Tibial nerve (tissue), 4 donors: ENCODE measurements at regions not wholly inside any gene's neighbourhood (a gene's known extent, or its start where the extent isn't known, plus 50 kb on each side); places are given as distances from the start of the nearest gene placed in this dataset.

ENCODE experiments used
- DNase-seq, 2 donors: peaks; one replicate each; pipeline ENCODE4 v3.0.0-alpha.2; 2019; ENCODE audit warnings: low spot score in 2 of 2
- H3K27ac ChIP-seq, 4 donors: fragments of 200-600 bp; sonication (generic) in 3 of 4; one replicate each; pipeline ENCODE4 v1.5.1; 2017 to 2019; ENCODE audit warnings: mild to moderate bottlenecking in 1 of 4
- H3K27me3 ChIP-seq, 2 donors: fragments of 200-600 bp; sonication (generic) in 1 of 2; one replicate each; pipeline versions ENCODE4 v1.5.1 to v1.6.0; 2017 to 2019
- H3K36me3 ChIP-seq, 3 donors: fragments of 200-600 bp; sonication (generic); one replicate each; pipeline ENCODE4 v1.5.1; 2018 to 2019
- H3K4me1 ChIP-seq, 4 donors: fragments of 200-600 bp; sonication (generic) in 3 of 4; one replicate each; pipeline ENCODE4 v1.5.1; 2017 to 2019
- H3K4me3 ChIP-seq, 4 donors: fragments of 200-600 bp; sonication (generic) in 3 of 4; one replicate each; pipeline ENCODE4 v1.5.1; 2017 to 2019; ENCODE audit warnings: mild to moderate bottlenecking in 1 of 4, moderate library complexity in 1 of 4
- H3K9me3 ChIP-seq, 4 donors: fragments of 200-600 bp; sonication (generic) in 3 of 4; one replicate each; pipeline ENCODE4 v1.5.1; 2017 to 2019
- CTCF ChIP-seq, 5 experiments: fragments of 200-600 bp in 3 of 5; fragments of 450-650 bp in 2 of 5; sonication (generic) in 3 of 5; IDR thresholded peaks; one replicate each; pipeline ENCODE4 v1.5.1; 2016 to 2019; ENCODE audit warnings: antibody characterized with exemption in 5 of 5, mild to moderate bottlenecking in 3 of 5, moderate library complexity in 2 of 5
- EP300 ChIP-seq, 2 donors: sonication (generic); formaldehyde crosslinking; IDR thresholded peaks; one replicate each; pipeline ENCODE4 v1.6.1; 2017; ENCODE audit warnings: antibody characterized with exemption in 2 of 2, mild to moderate bottlenecking in 1 of 2
- POLR2A ChIP-seq, 2 donors: fragments of 450-650 bp; IDR thresholded peaks; one replicate each; pipeline ENCODE4 v1.6.1; 2017; ENCODE audit warnings: antibody characterized with exemption in 2 of 2, mild to moderate bottlenecking in 2 of 2, moderate library complexity in 2 of 2
- WGBS, 2 donors: methylation state at CpG; one replicate each; pipeline ENCODE4 v1.1.5; 2018; 5-methylcytosine and 5-hydroxymethylcytosine counted together

- H3K4me3 ChIP-seq = no peak overlapping the region
- no peaks in the 10 kb centered on the region for H3K36me3 ChIP-seq
- no peaks in the 10 kb centered on the region for H3K9me3 ChIP-seq
- no peak for TF ChIP-seq EP300 (IDR thresholded peaks at IDR 0.05)
- no peak for TF ChIP-seq POLR2A (IDR thresholded peaks at IDR 0.05)
- no peak for TF ChIP-seq CTCF (IDR thresholded peaks at IDR 0.05)
- DNase-seq = no peak
- WGBS, 2 donors = 77 to 79% methylated on average over 7 of the region's 7 CpGs
- H3K27me3 ChIP-seq = no peaks in the 10 kb centered on the region
- H3K4me1 ChIP-seq = peaks cover 0 to 31% (median 0%) of the 10 kb centered on the region in 4 donors
- H3K27ac ChIP-seq = peak overlapping the region in 2 of 4 donors; percentile 41 to 46
These were observed 143.8 kb downstream of the FGF1 start for GRCh38 chr5:142542078-142542477.

- Histone ChIP-seq H3K4me1 (peaks cover 0 to 31% (median 0%) of the 10 kb centered on the region in 4 donors), H3K27me3 (no peaks in the 10 kb centered on the region), H3K27ac (peak overlapping the region in 2 of 4 donors; percentile 43 to 54), H3K4me3 (no peak overlapping the region), H3K36me3 (no peaks in the 10 kb centered on the region), H3K9me3 (no peaks in the 10 kb centered on the region)
- WGBS, 2 donors = 39 to 40% methylated on average over 8 of the region's 8 CpGs
- DNase-seq = peak; percentile 17 to 18
- TF ChIP-seq EP300 (IDR thresholded peaks at IDR 0.05) = peak in 1 of 2 donors; percentile 59
- no peak for TF ChIP-seq POLR2A (IDR thresholded peaks at IDR 0.05)
- TF ChIP-seq CTCF (IDR thresholded peaks at IDR 0.05) = no peak
These were observed 144.9 kb downstream of the FGF1 start for GRCh38 chr5:142540922-142541422.

GRCh38 chr5:142539154-142539740, 146.6 kb downstream of the FGF1 start:
- Histone ChIP-seq H3K27ac (no peak overlapping the region), H3K36me3 (no peaks in the 10 kb centered on the region), H3K4me3 (no peak overlapping the region), H3K27me3 (no peaks in the 10 kb centered on the region), H3K9me3 (peaks cover 0 to 17% (median 0%) of the 10 kb centered on the region in 4 donors), H3K4me1 (peaks cover 0 to 31% (median 0%) of the 10 kb centered on the region in 4 donors)
- no peak for TF ChIP-seq EP300 (IDR thresholded peaks at IDR 0.05)
- TF ChIP-seq CTCF (IDR thresholded peaks at IDR 0.05) = no peak
- TF ChIP-seq POLR2A (IDR thresholded peaks at IDR 0.05) = no peak
- no peak for DNase-seq
- 40 to 60% methylated on average over 1 of the region's 1 CpG for WGBS, 2 donors

GRCh38 chr5:142537938-142538337, 148.0 kb downstream of the FGF1 start:
- Histone ChIP-seq H3K36me3 (no peaks in the 10 kb centered on the region), H3K27ac (no peak overlapping the region), H3K4me1 (peaks cover 0 to 24% (median 0%) of the 10 kb centered on the region in 4 donors), H3K4me3 (no peak overlapping the region), H3K9me3 (peaks cover 0 to 22% (median 0%) of the 10 kb centered on the region in 4 donors), H3K27me3 (no peaks in the 10 kb centered on the region)
- TF ChIP-seq EP300 (IDR thresholded peaks at IDR 0.05) (no peak), POLR2A (IDR thresholded peaks at IDR 0.05) (no peak), CTCF (IDR thresholded peaks at IDR 0.05) (no peak)
- 66 to 80% methylated on average over 3 of the region's 3 CpGs for WGBS, 2 donors
- no peak for DNase-seq

- TF ChIP-seq CTCF (IDR thresholded peaks at IDR 0.05) = no peak
- no peak for TF ChIP-seq POLR2A (IDR thresholded peaks at IDR 0.05)
- no peak for TF ChIP-seq EP300 (IDR thresholded peaks at IDR 0.05)
- no peaks in the 10 kb centered on the region for H3K4me1 ChIP-seq
- DNase-seq = no peak
- WGBS, 2 donors = 87 to 91% methylated on average over 4 of the region's 4 CpGs
- no peaks in the 10 kb centered on the region for H3K36me3 ChIP-seq
- no peak overlapping the region for H3K4me3 ChIP-seq
- peaks cover 0 to 22% (median 0%) of the 10 kb centered on the region in 4 donors for H3K9me3 ChIP-seq
- no peaks in the 10 kb centered on the region for H3K27me3 ChIP-seq
- no peak overlapping the region for H3K27ac ChIP-seq
These were observed 153.1 kb downstream of the FGF1 start for GRCh38 chr5:142532781-142533176.
